HEK293 (cell line): ENCODE measurements at regions not wholly inside any gene's neighbourhood (a gene's known extent, or its start where the extent isn't known, plus 50 kb on each side); places are given as distances from the start of the nearest gene placed in this dataset.

Experiments
- CTCF ChIP-seq: fragments of 450-650 bp; formaldehyde crosslinking; IDR thresholded peaks from 2 replicates; pipeline ENCODE4 v1.5.1; 2016; ENCODE audit warnings: missing biosample characterization, missing genetic modification characterization
- KLF9 ChIP-seq: fragments of 450-650 bp; formaldehyde crosslinking; IDR thresholded peaks from 2 replicates; pipeline ENCODE4 v1.5.1; 2016; ENCODE audit warnings: missing biosample characterization, missing genetic modification characterization, low read depth
- ZFP41 ChIP-seq: fragments of 450-650 bp; formaldehyde crosslinking; IDR thresholded peaks from 2 replicates; pipeline ENCODE4 v1.5.1; 2016; ENCODE audit warnings: missing biosample characterization, missing genetic modification characterization, borderline replicate concordance
- ZNF280D ChIP-seq: fragments of 450-650 bp; formaldehyde crosslinking; IDR thresholded peaks from 2 replicates; pipeline ENCODE4 v1.5.1; 2016; ENCODE audit warnings: missing biosample characterization, missing genetic modification characterization
- ZNF324 ChIP-seq: fragments of 450-650 bp; formaldehyde crosslinking; IDR thresholded peaks from 2 replicates; pipeline ENCODE4 v1.5.1; 2016; ENCODE audit warnings: missing biosample characterization, missing genetic modification characterization

DNA sequence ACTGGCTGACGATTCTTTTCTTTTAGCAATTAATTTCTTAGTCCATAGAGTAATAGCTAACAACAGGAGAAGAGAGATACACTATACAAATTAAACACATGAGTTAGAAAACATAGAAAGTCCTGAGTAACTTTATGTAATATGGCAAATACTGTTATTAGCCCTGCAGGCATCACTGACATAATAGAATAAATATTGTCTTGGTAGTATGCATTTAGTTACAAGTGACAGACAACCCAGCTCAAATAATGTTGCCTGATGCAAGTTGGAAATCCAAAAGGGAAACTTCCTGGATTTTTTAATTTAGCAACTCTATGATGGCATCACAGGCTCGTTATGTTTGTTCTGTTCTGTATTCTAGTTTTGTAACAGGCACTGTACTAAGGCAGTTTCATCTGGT is 95.1 kb downstream of the DKK1 start:
- TF ChIP-seq CTCF (tag by site-specific recombination) (no peak), ZNF324 (tag by site-specific recombination) (no peak), ZFP41 (tag by site-specific recombination) (no peak), KLF9 (tag by site-specific recombination) (no peak), ZNF280D (tag by site-specific recombination) (no peak)
